ENCODE measurements at regions not wholly inside any gene's neighbourhood (a gene's known extent, or its start where the extent isn't known, plus 50 kb on each side); places are given as distances from the start of the nearest gene placed in this dataset.

DNA sequence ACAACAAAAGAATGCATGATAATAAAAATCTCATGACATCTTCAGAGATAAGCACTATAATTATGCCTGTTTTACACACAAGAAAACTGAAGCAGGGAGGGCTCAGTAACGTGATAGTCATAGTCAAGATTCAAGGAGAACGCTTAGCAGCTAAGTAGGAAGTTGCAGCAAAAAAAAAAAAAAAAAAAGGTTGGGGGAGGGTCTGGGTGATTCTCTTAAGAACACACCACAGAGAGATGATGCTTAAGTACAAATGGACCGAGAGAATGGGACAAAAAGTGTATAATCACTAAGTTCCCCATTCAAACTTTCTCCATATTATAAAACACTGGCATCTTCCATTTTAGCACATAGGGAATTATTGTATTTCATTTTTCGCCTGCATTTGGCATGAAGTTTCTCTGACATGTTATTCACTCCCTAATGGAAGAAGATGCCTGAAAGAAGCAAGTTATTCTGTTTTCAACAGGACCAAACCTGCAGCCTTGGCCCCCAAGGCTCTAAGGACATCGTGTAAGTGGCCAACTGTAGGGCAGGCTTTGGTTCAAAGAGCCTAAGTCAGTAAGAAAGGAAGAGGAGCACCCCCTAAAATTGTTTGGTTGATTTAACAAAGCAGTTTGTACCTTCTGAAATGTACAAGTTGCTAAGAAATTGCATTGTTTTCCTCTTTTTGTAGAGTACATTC, 142.9 kb upstream of the TMPO start:
- TF ChIP-seq, protein P1, sequence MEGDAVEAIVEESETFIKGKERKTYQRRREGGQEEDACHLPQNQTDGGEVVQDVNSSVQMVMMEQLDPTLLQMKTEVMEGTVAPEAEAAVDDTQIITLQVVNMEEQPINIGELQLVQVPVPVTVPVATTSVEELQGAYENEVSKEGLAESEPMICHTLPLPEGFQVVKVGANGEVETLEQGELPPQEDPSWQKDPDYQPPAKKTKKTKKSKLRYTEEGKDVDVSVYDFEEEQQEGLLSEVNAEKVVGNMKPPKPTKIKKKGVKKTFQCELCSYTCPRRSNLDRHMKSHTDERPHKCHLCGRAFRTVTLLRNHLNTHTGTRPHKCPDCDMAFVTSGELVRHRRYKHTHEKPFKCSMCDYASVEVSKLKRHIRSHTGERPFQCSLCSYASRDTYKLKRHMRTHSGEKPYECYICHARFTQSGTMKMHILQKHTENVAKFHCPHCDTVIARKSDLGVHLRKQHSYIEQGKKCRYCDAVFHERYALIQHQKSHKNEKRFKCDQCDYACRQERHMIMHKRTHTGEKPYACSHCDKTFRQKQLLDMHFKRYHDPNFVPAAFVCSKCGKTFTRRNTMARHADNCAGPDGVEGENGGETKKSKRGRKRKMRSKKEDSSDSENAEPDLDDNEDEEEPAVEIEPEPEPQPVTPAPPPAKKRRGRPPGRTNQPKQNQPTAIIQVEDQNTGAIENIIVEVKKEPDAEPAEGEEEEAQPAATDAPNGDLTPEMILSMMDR (IDR thresholded peaks at IDR 0.05; ENCODE audit: low read length): no peak
- TF ChIP-seq EZH2phosphoT487 (IDR thresholded peaks at IDR 0.05; ENCODE audit: low read length) (no peak), EZH2 (optimal IDR thresholded peaks at IDR 0.05; ENCODE audit: low read depth, low read length) (no peak)
